HepG2 (cell line): ENCODE measurements at regions not wholly inside any gene's neighbourhood (a gene's known extent, or its start where the extent isn't known, plus 50 kb on each side); places are given as distances from the start of the nearest gene placed in this dataset.

Source experiments
- ELF1 ChIP-seq: sonication (generic); formaldehyde crosslinking; IDR thresholded peaks from 2 replicates; pipeline ENCODE4 v1.4.0; 2020; ENCODE audit warnings: missing genetic modification reagents
- MYC ChIP-seq: sonication (generic); formaldehyde crosslinking; IDR thresholded peaks from 2 replicates; pipeline ENCODE4 v1.9.0; 2021; ENCODE audit warnings: missing genetic modification reagents, borderline replicate concordance
- NKX3-1 ChIP-seq: sonication (generic); formaldehyde crosslinking; IDR thresholded peaks from 2 replicates; pipeline ENCODE4 v1.5.0; 2020; ENCODE audit warnings: missing genetic modification reagents
- PHB2 ChIP-seq: fragments of 450-650 bp; IDR thresholded peaks from 2 replicates; pipeline ENCODE4 v1.6.1; 2018; ENCODE audit not compliant: partially characterized antibody
- SUZ12 ChIP-seq: fragments of 150-350 bp; IDR thresholded peaks from 2 replicates; pipeline ENCODE4 v1.6.1; 2014; ENCODE audit warnings: low read depth, low read length
- ZBTB34 ChIP-seq: sonication (generic); formaldehyde crosslinking; IDR thresholded peaks from 2 replicates; pipeline ENCODE4 v1.8.0; 2022; ENCODE audit warnings: mild to moderate bottlenecking, missing genetic modification reagents
- ZNF784 ChIP-seq: sonication (generic); formaldehyde crosslinking; IDR thresholded peaks from 2 replicates; pipeline ENCODE4 v1.5.1; 2020; ENCODE audit warnings: missing genetic modification reagents, mild to moderate bottlenecking, borderline replicate concordance
- ZSCAN29 ChIP-seq: sonication (generic); formaldehyde crosslinking; conservative IDR thresholded peaks from 2 replicates; pipeline ENCODE4 v1.4.0; 2020; ENCODE audit warnings: mild to moderate bottlenecking, missing genetic modification reagents

- TF ChIP-seq SUZ12 (no peak), PHB2 (no peak), ZNF784 (CRISPR knock-in tag) (no peak), MYC (CRISPR knock-in tag) (no peak), NKX3-1 (CRISPR knock-in tag) (no peak), ZBTB34 (CRISPR knock-in tag) (no peak), ZSCAN29 (CRISPR knock-in tag) (no peak), ELF1 (CRISPR knock-in tag) (no peak)
These were observed 378.8 kb downstream of the CENPW start for GRCh38 chr6:126718600-126719327.
